ENCODE measurements at regions not wholly inside any gene's neighbourhood (a gene's known extent, or its start where the extent isn't known, plus 50 kb on each side); places are given as distances from the start of the nearest gene placed in this dataset.

- H2AFZ ChIP-seq (ENCODE audit: low read length): 0 out of 2 replicates have a peak overlapping the region, but pooled peaks have one; percentile 9
- intact Hi-C loops (cut with micrococcal nuclease; ENCODE audit: unreplicated experiment): no loop called here
- H3K79me2 ChIP-seq (ENCODE audit: insufficient read depth, low read depth, low read length): no peaks in the 10 kb centered on the region
- TF ChIP-seq EZH2phosphoT487 (IDR thresholded peaks at IDR 0.05; ENCODE audit: borderline replicate concordance, low read depth, low read length) (no peak), CTCF (conservative IDR thresholded peaks at IDR 0.05; ENCODE audit: low read length) (no peak)
- H3K4me1 ChIP-seq (ENCODE audit: insufficient read depth, low read length, poor library complexity, severe bottlenecking): peaks cover 4% of the 10 kb centered on the region
- H3K9me2 ChIP-seq (ENCODE audit: insufficient read depth, low read length): no peaks in the 10 kb centered on the region
- ChIA-PET POLR2A (interaction anchor here (0.6 kb wide), 1 partner anchor 55 kb away, joined by 3 read pairs; no protein-coding TSS in a partner anchor), CTCF (ENCODE audit: unreplicated experiment) (no interaction called here)
- H3K4me2 ChIP-seq (ENCODE audit: low read length): no peak overlapping the region
- H3K4me3 ChIP-seq (ENCODE audit: low read depth, low read length, poor library complexity, severe bottlenecking): no peak overlapping the region
- H4K20me1 ChIP-seq (ENCODE audit: insufficient read depth, low read length): no peaks in the 10 kb centered on the region
- H3K27ac ChIP-seq (ENCODE audit: low read depth, low read length, poor library complexity, severe bottlenecking): no peak overlapping the region
- peak; percentile 19 for DNase-seq (ENCODE audit: low spot score)
- BruUV-seq (replicated peaks): no TSS peak
- no peaks in the 10 kb centered on the region for H3K9me3 ChIP-seq (ENCODE audit: low read length)
- H3K36me3 ChIP-seq (ENCODE audit: insufficient read depth, low read length): no peaks in the 10 kb centered on the region
Measured at GRCh38 chr6:14454473-14454775, 336.9 kb downstream of the CD83 start.

GRCh38 chr6:14455427-14455826, 337.9 kb downstream of the CD83 start:
- CTCF ChIA-PET (ENCODE audit: unreplicated experiment): no interaction called here

More at GRCh38 chr6:14455427-14455826, 337.9 kb downstream of the CD83 start:
- Histone ChIP-seq H3K36me3 (ENCODE audit: insufficient read depth, low read length) (no peaks in the 10 kb centered on the region), H2AFZ (ENCODE audit: low read length) (no peak overlapping the region), H3K79me2 (ENCODE audit: insufficient read depth, low read depth, low read length) (no peaks in the 10 kb centered on the region), H3K4me1 (ENCODE audit: insufficient read depth, low read length, poor library complexity, severe bottlenecking) (peaks cover 4% of the 10 kb centered on the region), H3K4me2 (ENCODE audit: low read length) (no peak overlapping the region), H3K4me3 (ENCODE audit: low read depth, low read length, poor library complexity, severe bottlenecking) (no peak overlapping the region), H3K27ac (ENCODE audit: low read depth, low read length, poor library complexity, severe bottlenecking) (no peak overlapping the region), H3K9me2 (ENCODE audit: insufficient read depth, low read length) (no peaks in the 10 kb centered on the region), H3K9me3 (ENCODE audit: low read length) (no peaks in the 10 kb centered on the region), H4K20me1 (ENCODE audit: insufficient read depth, low read length) (no peaks in the 10 kb centered on the region)
- intact Hi-C loops (cut with micrococcal nuclease; ENCODE audit: unreplicated experiment): no loop called here
- POLR2A ChIA-PET: interaction anchor here (0.7 to 1.0 kb wide), 3 partner anchors 10 to 761 kb away, joined by 3 to 4 read pairs (median 3); no protein-coding TSS in a partner anchor
- TF ChIP-seq EZH2phosphoT487 (IDR thresholded peaks at IDR 0.05; ENCODE audit: borderline replicate concordance, low read depth, low read length): no peak
- no peak for TF ChIP-seq CTCF (conservative IDR thresholded peaks at IDR 0.05; ENCODE audit: low read length)
- no TSS peak for BruUV-seq (replicated peaks)
- no peak for DNase-seq (ENCODE audit: low spot score)
